Thyroid gland (tissue), 4 donors: ENCODE measurements at regions not wholly inside any gene's neighbourhood (a gene's known extent, or its start where the extent isn't known, plus 50 kb on each side); places are given as distances from the start of the nearest gene placed in this dataset.

Experiments
- DNase-seq, 2 donors: peaks; one replicate each; pipeline ENCODE4 v3.0.0-alpha.2; 2019
- H3K27ac ChIP-seq, 3 donors: fragments of 200-600 bp; sonication (generic); 1 replicate in 2 of 3; 2 replicates in 1 of 3; pipeline ENCODE4 v1.5.1; 2016 to 2019; ENCODE audit warnings: mild to moderate bottlenecking in 1 of 3, moderate library complexity in 1 of 3
- H3K27me3 ChIP-seq: fragments of 200-600 bp; sonication (generic); one replicate; pipeline ENCODE4 v1.5.1; 2019
- H3K36me3 ChIP-seq, 2 donors: fragments of 200-600 bp; sonication (generic); one replicate each; pipeline ENCODE4 v1.5.1; 2016 to 2019
- H3K4me1 ChIP-seq, 2 donors: fragments of 200-600 bp; sonication (generic); one replicate each; pipeline ENCODE4 v1.5.1; 2017 to 2019
- H3K4me3 ChIP-seq, 3 donors: fragments of 200-600 bp; sonication (generic); replicated peaks in 1 of 3; 1 replicate in 2 of 3; 2 replicates in 1 of 3; pipeline ENCODE4 v1.5.1; 2016; ENCODE audit warnings: mild to moderate bottlenecking in 1 of 3
- H3K9me3 ChIP-seq: fragments of 200-600 bp; sonication (generic); one replicate; pipeline ENCODE4 v1.5.1; 2017
- POLR2A ChIP-seq, 2 donors: fragments of 450-650 bp; IDR thresholded peaks; one replicate each; pipeline ENCODE4 v1.6.1; 2017; ENCODE audit warnings: antibody characterized with exemption in 2 of 2, mild to moderate bottlenecking in 2 of 2, moderate library complexity in 1 of 2
- WGBS, 2 donors: methylation state at CpG; one replicate each; pipeline ENCODE4 v1.1.5; 2017; 5-methylcytosine and 5-hydroxymethylcytosine counted together
- intact Hi-C: fragments of 100-400 bp; cut with DNase I; formaldehyde crosslinking; loops from one replicate; pipeline ENCODE4 v1.15.1; 2023
- TF ChIP-seq, protein P1 (sequence below), 6 experiments: fragments of 200-600 bp in 3 of 6; fragments of 450-650 bp in 3 of 6; sonication (generic) in 3 of 6; IDR thresholded peaks; one replicate each; pipeline ENCODE4 v1.5.1; 2016 to 2019; ENCODE audit warnings: antibody characterized with exemption in 6 of 6, mild to moderate bottlenecking in 2 of 6, inconsistent platforms in 1 of 6, moderate library complexity in 1 of 6

DNA sequence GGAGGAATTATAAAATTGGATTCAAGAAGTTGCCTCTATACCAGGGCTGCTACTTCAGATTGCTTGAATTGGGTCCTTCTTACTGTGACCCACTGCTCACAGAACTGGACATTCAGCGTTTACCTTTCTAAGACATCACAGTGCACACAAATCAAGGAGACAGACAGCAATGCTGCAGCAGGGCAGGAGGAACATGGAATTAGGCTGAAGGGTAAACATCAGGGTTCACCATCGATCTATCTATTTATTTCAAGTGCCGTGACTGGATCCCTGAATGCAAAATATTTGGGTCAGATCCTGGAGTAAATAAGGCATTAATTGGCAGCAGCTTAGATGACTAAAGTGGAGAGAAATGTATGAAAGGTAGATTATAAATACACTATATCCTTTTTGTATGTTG is 76.9 kb upstream of the HMGA2 start:
- 77 to 82% methylated on average over 3 of the region's 3 CpGs for WGBS, 2 donors
- Histone ChIP-seq H3K4me1 (peaks cover 3 to 5% of the 10 kb centered on the region in 2 donors), H3K9me3 (no peaks in the 10 kb centered on the region), H3K27me3 (no peaks in the 10 kb centered on the region), H3K36me3 (no peaks in the 10 kb centered on the region), H3K27ac (no peak overlapping the region), H3K4me3 (no peak overlapping the region)
- TF ChIP-seq, protein P1, sequence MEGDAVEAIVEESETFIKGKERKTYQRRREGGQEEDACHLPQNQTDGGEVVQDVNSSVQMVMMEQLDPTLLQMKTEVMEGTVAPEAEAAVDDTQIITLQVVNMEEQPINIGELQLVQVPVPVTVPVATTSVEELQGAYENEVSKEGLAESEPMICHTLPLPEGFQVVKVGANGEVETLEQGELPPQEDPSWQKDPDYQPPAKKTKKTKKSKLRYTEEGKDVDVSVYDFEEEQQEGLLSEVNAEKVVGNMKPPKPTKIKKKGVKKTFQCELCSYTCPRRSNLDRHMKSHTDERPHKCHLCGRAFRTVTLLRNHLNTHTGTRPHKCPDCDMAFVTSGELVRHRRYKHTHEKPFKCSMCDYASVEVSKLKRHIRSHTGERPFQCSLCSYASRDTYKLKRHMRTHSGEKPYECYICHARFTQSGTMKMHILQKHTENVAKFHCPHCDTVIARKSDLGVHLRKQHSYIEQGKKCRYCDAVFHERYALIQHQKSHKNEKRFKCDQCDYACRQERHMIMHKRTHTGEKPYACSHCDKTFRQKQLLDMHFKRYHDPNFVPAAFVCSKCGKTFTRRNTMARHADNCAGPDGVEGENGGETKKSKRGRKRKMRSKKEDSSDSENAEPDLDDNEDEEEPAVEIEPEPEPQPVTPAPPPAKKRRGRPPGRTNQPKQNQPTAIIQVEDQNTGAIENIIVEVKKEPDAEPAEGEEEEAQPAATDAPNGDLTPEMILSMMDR (IDR thresholded peaks at IDR 0.05), result no peak
- TF ChIP-seq POLR2A (IDR thresholded peaks at IDR 0.05), result no peak
- no peak for DNase-seq
- intact Hi-C loops, result no loop called here

GRCh38 chr12:65748332-65748731 is 76.0 kb upstream of the HMGA2 start:
- Histone ChIP-seq H3K27ac (no peak overlapping the region), H3K4me1 (no peaks in the 10 kb centered on the region), H3K36me3 (no peaks in the 10 kb centered on the region), H3K9me3 (no peaks in the 10 kb centered on the region), H3K27me3 (no peaks in the 10 kb centered on the region), H3K4me3 (no peak overlapping the region)
- intact Hi-C loops, result no loop called here
- DNase-seq, result no peak
- WGBS, 2 donors, result 90 to 93% methylated on average over 2 of the region's 2 CpGs
- TF ChIP-seq, protein P1 (IDR thresholded peaks at IDR 0.05), result no peak
- TF ChIP-seq POLR2A (IDR thresholded peaks at IDR 0.05), result no peak

- no peaks in the 10 kb centered on the region for H3K27me3 ChIP-seq
- H3K4me3 ChIP-seq, result no peak overlapping the region
- no peaks in the 10 kb centered on the region for H3K9me3 ChIP-seq
- TF ChIP-seq, protein P1 (IDR thresholded peaks at IDR 0.05), result no peak
- no peak for TF ChIP-seq POLR2A (IDR thresholded peaks at IDR 0.05)
- no peak overlapping the region for H3K27ac ChIP-seq
- DNase-seq, result no peak
- H3K4me1 ChIP-seq, result no peaks in the 10 kb centered on the region
- no peaks in the 10 kb centered on the region for H3K36me3 ChIP-seq
- 83 to 88% methylated on average over 2 of the region's 2 CpGs for WGBS, 2 donors
- intact Hi-C loops, result no loop called here
These were observed 70.0 kb upstream of the HMGA2 start for GRCh38 chr12:65754290-65754689.

DNA sequence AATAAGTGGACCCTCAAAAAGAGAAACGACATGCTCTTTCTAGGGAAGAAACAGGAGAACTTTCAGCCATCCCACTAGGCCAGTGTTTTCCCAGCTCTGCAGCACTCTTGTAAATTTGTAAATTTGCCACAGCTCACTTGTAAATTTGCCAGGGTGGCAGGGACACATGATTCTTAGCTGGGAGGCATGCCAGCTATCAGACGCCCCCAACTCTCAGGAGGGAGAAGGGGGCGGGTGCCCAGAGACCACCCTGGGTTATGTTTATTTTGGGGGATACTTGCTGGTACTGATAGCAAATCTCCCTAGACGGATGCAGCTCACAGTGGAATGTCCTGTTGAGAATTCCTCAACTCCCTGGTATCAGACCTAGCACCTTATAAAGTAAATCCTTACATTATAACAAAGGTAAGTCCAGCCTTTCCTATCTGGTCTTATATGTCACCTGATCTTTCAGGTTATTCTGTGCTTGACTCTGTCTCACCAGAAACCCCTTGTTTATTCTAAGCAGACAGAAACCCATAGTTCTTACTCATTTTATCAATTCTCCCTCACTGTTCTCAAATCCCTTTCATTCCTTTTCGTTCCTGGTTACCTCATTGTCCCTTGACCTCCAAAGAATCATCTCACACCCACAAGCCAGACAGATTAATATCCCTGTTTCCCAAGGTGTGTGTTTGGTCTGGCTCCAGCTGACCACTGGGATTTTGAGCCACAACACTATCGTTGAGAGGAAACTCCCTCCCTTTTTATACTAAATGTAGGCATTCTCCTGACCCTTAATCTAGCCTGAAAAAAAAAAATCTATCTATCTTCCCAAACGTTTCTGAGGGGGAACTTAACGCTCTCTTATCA is 69.3 kb upstream of the HMGA2 start:
- 48 to 49% methylated on average over 8 of the region's 8 CpGs for WGBS, 2 donors

DNA sequence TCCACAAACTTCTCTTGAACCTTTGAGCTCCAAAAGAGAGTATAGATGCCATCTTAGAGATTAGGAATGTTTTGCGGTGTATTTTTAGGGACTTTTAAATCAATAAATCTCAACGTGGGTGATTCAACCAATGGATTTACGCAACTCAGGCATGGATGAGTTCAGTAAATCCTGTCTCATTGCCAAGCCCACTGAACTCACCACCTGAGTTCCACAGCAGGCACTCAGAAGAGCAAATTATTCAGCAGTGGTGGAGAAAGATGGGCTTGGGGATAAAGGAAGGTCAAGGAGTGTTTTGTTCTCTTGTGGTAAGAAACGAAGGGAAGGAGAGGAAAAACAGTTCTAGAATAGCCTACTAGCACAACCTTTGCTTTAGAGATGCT is 68.7 kb upstream of the HMGA2 start:
- Histone ChIP-seq H3K27ac (no peak overlapping the region), H3K4me3 (no peak overlapping the region), H3K9me3 (no peaks in the 10 kb centered on the region), H3K36me3 (no peaks in the 10 kb centered on the region), H3K4me1 (no peaks in the 10 kb centered on the region), H3K27me3 (no peaks in the 10 kb centered on the region)
- WGBS, 2 donors, result 55 to 58% methylated on average over 4 of the region's 4 CpGs
- DNase-seq, result no peak
- intact Hi-C loops, result no loop called here
- TF ChIP-seq, protein P1 (IDR thresholded peaks at IDR 0.05), result no peak
- no peak for TF ChIP-seq POLR2A (IDR thresholded peaks at IDR 0.05)

More for the DNA sequence above, 69.3 kb upstream of the HMGA2 start:
- TF ChIP-seq, protein P1 (IDR thresholded peaks at IDR 0.05), result no peak
- no peak for TF ChIP-seq POLR2A (IDR thresholded peaks at IDR 0.05)
- DNase-seq, result no peak
- Histone ChIP-seq H3K4me3 (no peak overlapping the region), H3K9me3 (no peaks in the 10 kb centered on the region), H3K36me3 (no peaks in the 10 kb centered on the region), H3K27ac (no peak overlapping the region), H3K4me1 (no peaks in the 10 kb centered on the region), H3K27me3 (no peaks in the 10 kb centered on the region)
- intact Hi-C loops, result no loop called here
